ENCODE measurements at regions not wholly inside any gene's neighbourhood (a gene's known extent, or its start where the extent isn't known, plus 50 kb on each side); places are given as distances from the start of the nearest gene placed in this dataset.
"Not testable (repeated sequence)": the region's sequence is repeated elsewhere in the genome, so short reads cannot be mapped to it uniquely, and the experiment has no call there.

GRCh38 chr3:86794361-86795065 is 196.4 kb downstream of the VGLL3 start:
- no peak for DNase-seq (ENCODE audit: low spot score)

DNA sequence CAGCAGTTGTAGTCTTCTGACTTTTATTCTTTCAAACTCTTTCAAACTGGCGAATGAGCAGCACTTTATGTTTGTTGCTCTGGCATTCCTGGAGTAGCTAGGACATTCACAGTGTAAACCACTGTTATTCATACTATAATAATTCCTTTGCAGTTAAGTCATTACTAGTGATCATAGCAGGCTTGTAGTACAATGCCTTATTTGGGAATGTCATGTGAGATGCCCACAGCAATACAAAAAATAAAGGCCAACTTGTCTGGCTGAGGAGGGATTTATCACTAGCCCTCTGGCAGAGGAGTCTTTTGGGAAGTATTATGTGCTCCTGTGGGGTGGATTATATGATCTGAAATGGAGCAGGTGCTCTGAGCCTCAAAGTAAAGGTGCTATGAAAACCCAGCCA is 197.2 kb downstream of the VGLL3 start:
- no peak for DNase-seq (ENCODE audit: low spot score)

- DNase-seq (ENCODE audit: low spot score) = no peak
These were observed 198.6 kb downstream of the VGLL3 start for GRCh38 chr3:86792316-86792715.

DNA sequence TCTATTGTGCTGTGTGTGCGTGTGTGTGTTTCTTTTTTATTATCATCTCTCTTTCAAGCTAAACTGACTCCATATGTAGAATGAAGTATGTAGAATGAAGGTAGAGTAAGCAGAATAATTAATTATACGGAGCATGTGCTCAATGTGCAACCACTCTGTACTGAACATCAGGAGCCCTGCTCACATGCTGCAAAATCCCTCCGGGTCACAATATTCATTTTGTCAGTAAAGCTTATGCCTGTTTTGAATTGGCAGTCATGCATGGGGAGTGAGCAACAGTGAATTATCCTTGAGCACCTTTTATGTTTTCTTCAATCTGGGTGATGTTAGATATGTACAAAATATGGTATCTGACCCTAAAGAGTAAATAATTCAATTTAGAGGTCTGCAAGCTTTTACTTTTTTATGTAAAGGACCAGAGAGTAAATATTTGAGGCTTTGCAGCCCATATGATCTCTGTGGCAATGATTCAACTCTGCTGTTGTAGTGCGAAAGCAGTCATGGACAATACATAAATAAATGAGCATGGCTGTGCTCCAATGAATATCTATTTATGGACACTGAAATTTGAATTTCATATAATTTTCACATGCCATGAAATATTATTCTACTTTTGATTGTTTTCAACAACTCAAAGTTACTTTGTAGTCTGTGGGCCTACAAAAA is 199.9 kb downstream of the VGLL3 start:
- no peak for DNase-seq (ENCODE audit: low spot score)

GRCh38 chr3:86788371-86788770 is 202.6 kb downstream of the VGLL3 start:
- DNase-seq (ENCODE audit: low spot score) = no peak

- DNase-seq (ENCODE audit: low spot score) = no peak
These were observed 203.9 kb downstream of the VGLL3 start for GRCh38 chr3:86787091-86787490.

GRCh38 chr3:86785386-86785785 is 205.6 kb downstream of the VGLL3 start:
- DNase-seq (ENCODE audit: low spot score) = no peak

- DNase-seq (ENCODE audit: low spot score) = no peak
These were observed 208.1 kb downstream of the VGLL3 start for GRCh38 chr3:86782866-86783265.

GRCh38 chr3:86782286-86782685 is 208.7 kb downstream of the VGLL3 start:
- DNase-seq (ENCODE audit: low spot score) = no peak

- DNase-seq (ENCODE audit: low spot score) = no peak
These were observed 216.8 kb downstream of the VGLL3 start for GRCh38 chr3:86774082-86774691.

GRCh38 chr3:86772699-86773098 is 218.2 kb downstream of the VGLL3 start:
- DNase-seq (ENCODE audit: low spot score) = no peak

GRCh38 chr3:86771741-86772512 is 219.0 kb downstream of the VGLL3 start:
- no peak for DNase-seq (ENCODE audit: low spot score)

- DNase-seq (ENCODE audit: low spot score) = no peak
These were observed 224.6 kb downstream of the VGLL3 start for GRCh38 chr3:86766331-86766730.

DNA sequence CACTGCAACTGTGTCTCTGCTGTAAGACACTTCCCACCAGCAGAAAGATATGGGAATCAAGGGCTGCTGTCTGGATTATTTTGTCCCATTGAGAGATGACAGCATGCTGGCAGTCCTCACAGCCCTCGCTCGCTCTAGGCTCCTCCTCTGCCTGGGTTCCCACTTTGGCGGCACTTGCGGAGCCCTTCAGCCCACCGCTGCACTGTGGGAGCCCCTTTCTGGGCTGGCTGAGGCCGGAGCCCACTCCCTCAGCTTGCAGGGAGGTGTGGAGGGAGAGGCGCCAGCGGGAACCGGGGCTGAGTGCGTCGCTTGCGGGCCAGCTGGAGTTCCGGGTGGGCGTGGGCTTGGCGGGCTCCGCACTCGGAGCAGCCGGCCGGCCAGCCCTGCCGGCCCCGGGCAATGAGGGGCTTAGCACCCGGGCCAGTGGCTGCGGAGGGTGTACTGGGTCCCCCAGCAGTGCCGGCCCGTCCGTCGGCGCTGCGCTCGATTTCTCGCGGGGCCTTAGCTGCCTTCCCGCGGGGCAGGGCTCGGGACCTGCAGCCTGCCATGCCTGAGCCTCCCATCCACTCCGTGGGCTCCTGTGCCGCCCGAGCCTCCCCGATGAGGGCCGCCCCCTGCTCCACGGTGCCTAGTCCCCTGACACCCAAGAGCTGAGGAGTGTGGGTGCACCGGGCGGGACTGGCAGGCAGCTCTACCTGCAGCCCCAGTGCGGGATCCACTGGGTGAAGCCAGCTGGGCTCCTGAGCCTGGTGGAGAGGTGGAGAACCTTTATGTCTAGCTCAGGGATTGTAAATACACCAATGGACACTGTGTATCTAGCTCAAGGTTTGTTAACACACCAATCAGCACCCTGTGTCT is 233.4 kb downstream of the VGLL3 start:
- DNase-seq (ENCODE audit: low spot score) = not testable (repeated sequence)

GRCh38 chr3:86748015-86748414 is 242.9 kb downstream of the VGLL3 start:
- no peak for DNase-seq (ENCODE audit: low spot score)

GRCh38 chr3:86744051-86744450 is 246.9 kb downstream of the VGLL3 start:
- DNase-seq (ENCODE audit: low spot score) = no peak

DNA sequence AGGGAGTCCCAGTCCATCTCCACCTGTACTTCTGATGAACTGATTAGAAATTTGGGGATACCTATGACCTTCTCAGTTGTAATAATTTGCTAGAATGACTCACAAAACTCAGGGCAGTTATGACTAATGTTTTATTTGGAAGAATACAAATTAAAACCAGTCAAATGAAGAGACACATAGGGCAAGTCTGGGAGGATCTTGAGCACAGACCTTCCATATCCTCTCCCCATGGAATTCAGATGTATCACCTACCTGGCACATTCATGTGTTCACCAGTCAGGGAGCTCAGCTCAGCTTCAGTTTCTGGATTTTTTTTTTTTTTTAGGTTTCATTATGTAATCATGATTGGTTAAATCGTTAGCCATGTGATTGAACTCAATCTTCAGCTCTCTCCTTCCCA is 247.7 kb downstream of the VGLL3 start:
- no peak for DNase-seq (ENCODE audit: low spot score)

DNA sequence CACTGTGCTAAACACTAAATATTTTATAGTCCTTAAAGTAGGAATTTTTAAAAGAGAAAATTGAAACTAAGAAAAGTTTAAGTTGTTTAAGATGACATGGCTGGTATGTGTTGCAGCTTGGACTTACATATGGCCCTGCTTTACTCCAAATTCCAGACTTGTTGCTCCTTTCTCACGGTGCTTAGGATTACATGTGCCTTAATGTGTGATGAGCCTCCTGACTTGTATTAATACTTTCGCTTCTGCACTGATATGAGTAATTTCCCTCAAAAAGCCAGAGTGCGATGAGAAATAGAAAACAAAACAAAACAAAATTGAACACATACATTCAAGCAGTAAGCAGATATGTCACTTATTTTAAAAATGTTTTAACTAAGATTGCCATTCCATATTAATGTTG is 250.2 kb downstream of the VGLL3 start:
- no peak for DNase-seq (ENCODE audit: low spot score)

DNA sequence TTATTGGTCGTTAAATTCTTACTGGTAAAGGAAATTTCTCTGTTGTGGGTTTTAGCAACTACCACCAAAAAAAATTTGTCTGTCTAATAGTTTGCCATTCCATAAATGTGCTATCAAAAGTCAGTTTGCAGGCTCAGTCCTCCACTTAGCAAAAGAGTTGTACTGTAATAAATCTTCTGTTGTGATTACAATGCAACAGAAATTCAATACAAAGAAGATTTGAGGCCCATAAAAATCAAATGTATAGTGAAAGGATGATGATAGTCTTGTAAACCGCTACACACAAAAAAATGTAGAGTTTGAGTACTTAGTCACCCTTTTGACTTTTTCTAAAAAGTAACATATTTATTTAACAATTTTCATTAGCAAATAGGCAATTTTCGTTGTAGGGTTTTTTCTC is 251.7 kb downstream of the VGLL3 start:
- DNase-seq (ENCODE audit: low spot score) = no peak

- no peak for DNase-seq (ENCODE audit: low spot score)
These were observed 252.3 kb downstream of the VGLL3 start for GRCh38 chr3:86738684-86739083.

DNA sequence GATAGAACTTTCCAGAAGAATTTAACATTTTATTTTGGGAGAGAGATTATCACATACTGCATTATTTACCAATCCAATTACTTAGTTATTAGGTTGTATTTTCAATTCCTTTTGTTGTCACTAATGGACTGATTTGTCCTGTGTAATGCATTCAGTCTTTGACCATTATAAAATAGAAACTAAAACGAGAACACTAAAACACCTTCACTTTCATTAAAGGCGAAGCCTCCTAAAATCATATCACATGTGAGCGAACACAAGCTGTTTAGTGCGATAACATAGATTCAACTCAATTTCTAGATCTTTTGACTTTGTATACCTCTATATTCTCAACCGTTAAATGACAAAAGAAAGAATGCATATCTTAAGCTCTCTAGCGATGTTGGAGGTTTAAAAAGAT is 253.4 kb downstream of the VGLL3 start:
- no peak for DNase-seq (ENCODE audit: low spot score)

GRCh38 chr3:86733257-86733656 is 257.7 kb downstream of the VGLL3 start:
- DNase-seq (ENCODE audit: low spot score) = no peak
